Panc1 (cell line): ENCODE measurements at regions not wholly inside any gene's neighbourhood (a gene's known extent, or its start where the extent isn't known, plus 50 kb on each side); places are given as distances from the start of the nearest gene placed in this dataset.

Experiments used
- TF ChIP-seq, protein P1 (sequence below), 2 experiments: IDR thresholded peaks; 2 replicates each; pipeline ENCODE4 v1.6.1; 2011 to 2012; ENCODE audit warnings: low read depth in 2 of 2, control low read depth in 1 of 2, low read length in 1 of 2, mild to moderate bottlenecking in 1 of 2, moderate library complexity in 1 of 2; ENCODE audit not compliant: insufficient read depth in 1 of 2
- TF ChIP-seq, protein P2 (sequence below): fragments of 450-650 bp; IDR thresholded peaks from 2 replicates; pipeline ENCODE4 v1.5.1; 2017; ENCODE audit warnings: mild to moderate bottlenecking

DNA sequence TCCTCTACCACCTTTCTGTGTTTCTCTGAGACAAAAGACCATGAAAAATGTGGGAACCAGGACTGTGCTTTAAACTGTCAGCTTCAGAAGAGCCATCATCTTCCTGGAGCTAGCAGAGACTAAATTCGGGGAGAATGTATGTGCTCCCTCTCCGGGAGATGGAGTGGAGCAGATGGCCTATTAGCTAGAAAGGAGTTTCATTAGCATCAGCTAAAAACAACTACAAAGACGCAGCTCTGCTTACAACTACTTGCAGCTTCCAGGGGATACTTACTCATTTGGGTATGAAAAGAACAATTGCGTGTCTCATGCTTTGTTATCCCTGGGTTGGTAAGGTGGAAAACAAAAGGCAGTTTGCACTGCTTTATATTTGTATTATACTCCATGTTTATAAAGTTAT, 159.6 kb downstream of the MFSD1 start:
- TF ChIP-seq, protein P1, sequence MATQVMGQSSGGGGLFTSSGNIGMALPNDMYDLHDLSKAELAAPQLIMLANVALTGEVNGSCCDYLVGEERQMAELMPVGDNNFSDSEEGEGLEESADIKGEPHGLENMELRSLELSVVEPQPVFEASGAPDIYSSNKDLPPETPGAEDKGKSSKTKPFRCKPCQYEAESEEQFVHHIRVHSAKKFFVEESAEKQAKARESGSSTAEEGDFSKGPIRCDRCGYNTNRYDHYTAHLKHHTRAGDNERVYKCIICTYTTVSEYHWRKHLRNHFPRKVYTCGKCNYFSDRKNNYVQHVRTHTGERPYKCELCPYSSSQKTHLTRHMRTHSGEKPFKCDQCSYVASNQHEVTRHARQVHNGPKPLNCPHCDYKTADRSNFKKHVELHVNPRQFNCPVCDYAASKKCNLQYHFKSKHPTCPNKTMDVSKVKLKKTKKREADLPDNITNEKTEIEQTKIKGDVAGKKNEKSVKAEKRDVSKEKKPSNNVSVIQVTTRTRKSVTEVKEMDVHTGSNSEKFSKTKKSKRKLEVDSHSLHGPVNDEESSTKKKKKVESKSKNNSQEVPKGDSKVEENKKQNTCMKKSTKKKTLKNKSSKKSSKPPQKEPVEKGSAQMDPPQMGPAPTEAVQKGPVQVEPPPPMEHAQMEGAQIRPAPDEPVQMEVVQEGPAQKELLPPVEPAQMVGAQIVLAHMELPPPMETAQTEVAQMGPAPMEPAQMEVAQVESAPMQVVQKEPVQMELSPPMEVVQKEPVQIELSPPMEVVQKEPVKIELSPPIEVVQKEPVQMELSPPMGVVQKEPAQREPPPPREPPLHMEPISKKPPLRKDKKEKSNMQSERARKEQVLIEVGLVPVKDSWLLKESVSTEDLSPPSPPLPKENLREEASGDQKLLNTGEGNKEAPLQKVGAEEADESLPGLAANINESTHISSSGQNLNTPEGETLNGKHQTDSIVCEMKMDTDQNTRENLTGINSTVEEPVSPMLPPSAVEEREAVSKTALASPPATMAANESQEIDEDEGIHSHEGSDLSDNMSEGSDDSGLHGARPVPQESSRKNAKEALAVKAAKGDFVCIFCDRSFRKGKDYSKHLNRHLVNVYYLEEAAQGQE (IDR thresholded peaks at IDR 0.05; ENCODE audit: insufficient read depth in 1 of 2, low read depth in 2 of 2, low read length in 1 of 2): no peak
- TF ChIP-seq, protein P2, sequence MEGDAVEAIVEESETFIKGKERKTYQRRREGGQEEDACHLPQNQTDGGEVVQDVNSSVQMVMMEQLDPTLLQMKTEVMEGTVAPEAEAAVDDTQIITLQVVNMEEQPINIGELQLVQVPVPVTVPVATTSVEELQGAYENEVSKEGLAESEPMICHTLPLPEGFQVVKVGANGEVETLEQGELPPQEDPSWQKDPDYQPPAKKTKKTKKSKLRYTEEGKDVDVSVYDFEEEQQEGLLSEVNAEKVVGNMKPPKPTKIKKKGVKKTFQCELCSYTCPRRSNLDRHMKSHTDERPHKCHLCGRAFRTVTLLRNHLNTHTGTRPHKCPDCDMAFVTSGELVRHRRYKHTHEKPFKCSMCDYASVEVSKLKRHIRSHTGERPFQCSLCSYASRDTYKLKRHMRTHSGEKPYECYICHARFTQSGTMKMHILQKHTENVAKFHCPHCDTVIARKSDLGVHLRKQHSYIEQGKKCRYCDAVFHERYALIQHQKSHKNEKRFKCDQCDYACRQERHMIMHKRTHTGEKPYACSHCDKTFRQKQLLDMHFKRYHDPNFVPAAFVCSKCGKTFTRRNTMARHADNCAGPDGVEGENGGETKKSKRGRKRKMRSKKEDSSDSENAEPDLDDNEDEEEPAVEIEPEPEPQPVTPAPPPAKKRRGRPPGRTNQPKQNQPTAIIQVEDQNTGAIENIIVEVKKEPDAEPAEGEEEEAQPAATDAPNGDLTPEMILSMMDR: no peak
